Uterus (tissue), 2 donors: ENCODE measurements at regions not wholly inside any gene's neighbourhood (a gene's known extent, or its start where the extent isn't known, plus 50 kb on each side); places are given as distances from the start of the nearest gene placed in this dataset.

Source experiments
- POLR2A ChIP-seq, 2 donors: fragments of 450-650 bp; IDR thresholded peaks; one replicate each; pipeline ENCODE4 v1.6.1; 2016; ENCODE audit warnings: antibody characterized with exemption in 2 of 2, mild to moderate bottlenecking in 1 of 2, moderate library complexity in 1 of 2
- TF ChIP-seq, protein P1 (sequence below), 4 experiments: fragments of 200-600 bp in 2 of 4; fragments of 450-650 bp in 2 of 4; sonication (generic) in 2 of 4; IDR thresholded peaks; one replicate each; pipeline ENCODE4 v1.5.1; 2016 to 2019; ENCODE audit warnings: antibody characterized with exemption in 4 of 4, mild to moderate bottlenecking in 2 of 4, moderate library complexity in 1 of 4

DNA sequence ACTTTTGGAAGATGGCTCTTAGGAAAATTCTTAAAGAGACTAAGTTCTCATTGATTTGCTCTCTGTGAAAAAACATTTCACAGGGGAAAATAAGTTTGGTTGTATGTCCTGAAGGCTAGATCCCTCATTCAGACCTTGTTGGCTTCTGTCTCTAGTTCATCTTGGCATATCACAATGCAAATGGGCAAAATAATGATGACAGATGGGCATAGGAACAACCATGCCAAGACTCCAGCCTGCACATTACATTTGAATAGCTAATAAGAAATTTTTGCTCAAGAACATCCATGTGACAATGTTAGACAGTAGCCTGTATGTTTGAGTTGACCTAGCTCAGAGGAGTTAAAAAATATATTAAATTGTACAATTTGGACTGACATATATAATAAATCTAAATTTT is 292.9 kb downstream of the PLA2G4A start:
- TF ChIP-seq POLR2A (IDR thresholded peaks at IDR 0.05), result no peak
- TF ChIP-seq, protein P1, sequence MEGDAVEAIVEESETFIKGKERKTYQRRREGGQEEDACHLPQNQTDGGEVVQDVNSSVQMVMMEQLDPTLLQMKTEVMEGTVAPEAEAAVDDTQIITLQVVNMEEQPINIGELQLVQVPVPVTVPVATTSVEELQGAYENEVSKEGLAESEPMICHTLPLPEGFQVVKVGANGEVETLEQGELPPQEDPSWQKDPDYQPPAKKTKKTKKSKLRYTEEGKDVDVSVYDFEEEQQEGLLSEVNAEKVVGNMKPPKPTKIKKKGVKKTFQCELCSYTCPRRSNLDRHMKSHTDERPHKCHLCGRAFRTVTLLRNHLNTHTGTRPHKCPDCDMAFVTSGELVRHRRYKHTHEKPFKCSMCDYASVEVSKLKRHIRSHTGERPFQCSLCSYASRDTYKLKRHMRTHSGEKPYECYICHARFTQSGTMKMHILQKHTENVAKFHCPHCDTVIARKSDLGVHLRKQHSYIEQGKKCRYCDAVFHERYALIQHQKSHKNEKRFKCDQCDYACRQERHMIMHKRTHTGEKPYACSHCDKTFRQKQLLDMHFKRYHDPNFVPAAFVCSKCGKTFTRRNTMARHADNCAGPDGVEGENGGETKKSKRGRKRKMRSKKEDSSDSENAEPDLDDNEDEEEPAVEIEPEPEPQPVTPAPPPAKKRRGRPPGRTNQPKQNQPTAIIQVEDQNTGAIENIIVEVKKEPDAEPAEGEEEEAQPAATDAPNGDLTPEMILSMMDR (IDR thresholded peaks at IDR 0.05), result no peak
